K562 (cell line): ENCODE measurements at regions not wholly inside any gene's neighbourhood (a gene's known extent, or its start where the extent isn't known, plus 50 kb on each side); places are given as distances from the start of the nearest gene placed in this dataset.

ENCODE experiments used
- ATAC-seq: fragments of 200-7000 bp; cut with Tn5 transposase; 3 replicates; pipeline ENCODE4 v1.9.1; 2020; ENCODE audit warnings: moderate library complexity
- BruUV-seq: library from RNA; stranded (reverse); fragments of 400-500 nt; replicated peaks from 2 replicates; lab custom pipeline; 2021; lab: Mats Ljungman, UMichigan
- CTCF ChIA-PET: fragments of 300-600 bp; formaldehyde crosslinking; extraction: SDS; loops from one replicate; lab custom pipeline; 2021; ENCODE audit warnings: low intra/inter-chr PET ratio; lab: Yijun Ruan, JAX
- POLR2A ChIA-PET: fragments of 300-600, 350-650 bp; sonication (Branson Sonifier 250); formaldehyde crosslinking; extraction: SDS; loops from one replicate; lab custom pipeline; 2021; ENCODE audit warnings: antibody characterized with exemption, inconsistent platforms; lab: Yijun Ruan, JAX
- DNase-seq, 4 experiments: peaks; one replicate each; pipeline versions ENCODE4 v3.0.0 to v3.0.0-alpha.2; 2011 to 2018; ENCODE audit warnings: low spot score in 3 of 4, mixed read lengths in 3 of 4; ENCODE audit errors: extremely low read depth in 1 of 4
- FAIRE-seq: peaks from 2 replicates; lab custom pipeline; 2011; peaks lifted over from hg19 to GRCh38; lab: Jason Lieb, UNC
- H2AFZ ChIP-seq: 2 replicates; pipeline ENCODE4 v1.6.0; 2011; ENCODE audit warnings: low read depth, low read length, control low read depth, inconsistent platforms
- H3K27ac ChIP-seq: fragments of 200-600 bp; 3 replicates; pipeline ENCODE4 v1.8.0; 2011; ENCODE audit warnings: low read depth, mild to moderate bottlenecking, control low read depth, inconsistent platforms, low read length, moderate library complexity, mixed read lengths; ENCODE audit errors: extremely low read depth
- H3K27me3 ChIP-seq, 2 experiments: fragments of 300-600 bp in 1 of 2; 2 replicates in 1 of 2; 3 replicates in 1 of 2; pipeline versions ENCODE4 v1.6.0 to v1.8.0; 2011; ENCODE audit warnings: inconsistent platforms in 2 of 2, low read length in 2 of 2, mild to moderate bottlenecking in 1 of 2, mixed read lengths in 1 of 2, moderate library complexity in 1 of 2; ENCODE audit not compliant: control insufficient read depth in 2 of 2, insufficient read depth in 2 of 2
- H3K36me3 ChIP-seq: fragments of 300-600 bp; 3 replicates; pipeline ENCODE4 v1.8.0; 2011; ENCODE audit warnings: mild to moderate bottlenecking, low read length, inconsistent platforms; ENCODE audit not compliant: control insufficient read depth, insufficient read depth
- H3K4me1 ChIP-seq, 2 experiments: fragments of 200-600 bp in 1 of 2; replicated peaks in 1 of 2; 2 replicates in 1 of 2; 3 replicates in 1 of 2; pipeline versions ENCODE4 v1.5.1 to v1.8.0; 2011; ENCODE audit warnings: inconsistent platforms in 2 of 2, low read length in 2 of 2, mild to moderate bottlenecking in 1 of 2, mixed read lengths in 1 of 2, moderate library complexity in 1 of 2; ENCODE audit not compliant: control insufficient read depth in 2 of 2, insufficient read depth in 2 of 2
- H3K4me2 ChIP-seq: 2 replicates; pipeline ENCODE4 v1.6.1; 2011; ENCODE audit warnings: low read length, control low read depth, inconsistent platforms, mixed read lengths; ENCODE audit not compliant: insufficient read depth
- H3K4me3 ChIP-seq: fragments of 200-600 bp; sonication (generic), shearing (Covaris generic); 2 replicates; pipeline ENCODE4 v1.5.1; 2016; ENCODE audit warnings: control low read depth, inconsistent platforms
- H3K79me2 ChIP-seq: fragments of 200-600 bp; 3 replicates; pipeline ENCODE4 v1.8.0; 2011; ENCODE audit warnings: low read length, inconsistent platforms; ENCODE audit not compliant: control insufficient read depth, insufficient read depth
- H3K9ac ChIP-seq, 2 experiments: 2 replicates each; pipeline versions ENCODE4 v1.6.0 to v1.6.1; 2011; ENCODE audit warnings: low read depth in 2 of 2, low read length in 2 of 2, control low read depth in 1 of 2, inconsistent platforms in 1 of 2, mild to moderate bottlenecking in 1 of 2, mixed read lengths in 1 of 2; ENCODE audit not compliant: insufficient read depth in 1 of 2
- H3K9me1 ChIP-seq: one replicate; pipeline ENCODE4 v1.6.0; 2011; ENCODE audit warnings: inconsistent platforms, mild to moderate bottlenecking, low read length, moderate library complexity; ENCODE audit not compliant: control insufficient read depth, insufficient read depth
- H3K9me3 ChIP-seq: replicated peaks from 2 replicates; pipeline ENCODE4 v1.5.1; 2011; ENCODE audit warnings: low read depth, low read length, inconsistent platforms; ENCODE audit not compliant: control insufficient read depth, insufficient read depth
- H4K20me1 ChIP-seq: replicated peaks from 2 replicates; pipeline ENCODE4 v1.6.1; 2011; ENCODE audit warnings: low read length, inconsistent platforms, mixed read lengths; ENCODE audit not compliant: control insufficient read depth, insufficient read depth
- BRD9 ChIP-seq: fragments of 450-650 bp; IDR thresholded peaks from 2 replicates; pipeline ENCODE4 v1.6.1; 2018; ENCODE audit warnings: low read depth; ENCODE audit not compliant: partially characterized antibody
- FOXK1 ChIP-seq: sonication (generic); formaldehyde crosslinking; IDR thresholded peaks from 2 replicates; pipeline ENCODE4 v1.8.0; 2022; ENCODE audit warnings: missing genetic modification reagents, mild to moderate bottlenecking, borderline replicate concordance
- NR2C1 ChIP-seq, 2 experiments: fragments of 450-650 bp; IDR thresholded peaks; 2 replicates each; pipeline ENCODE4 v1.6.1; 2017; ENCODE audit warnings: mild to moderate bottlenecking in 2 of 2, antibody characterized with exemption in 1 of 2, inconsistent platforms in 1 of 2, missing compliant biosample characterization in 1 of 2, missing genetic modification characterization in 1 of 2
- RFX7 ChIP-seq: fragments of 250-450 bp; sonication (Bioruptor Pico); IDR thresholded peaks from 2 replicates; pipeline ENCODE4 v1.5.1; 2021; ENCODE audit warnings: mild to moderate bottlenecking
- ZBTB17 ChIP-seq: fragments of 450-650 bp; formaldehyde crosslinking; IDR thresholded peaks from 2 replicates; pipeline ENCODE4 v1.4.0; 2020; ENCODE audit warnings: mild to moderate bottlenecking
- WGBS: fragments of 100-300 bp; shearing (Covaris generic); methylation state at CpG from one replicate; pipeline ENCODE4 v1.1.6; 2016; ENCODE audit warnings: low coverage, mixed read lengths; ENCODE audit not compliant: insufficient coverage; ENCODE audit errors: missing lambda C conversion rate; 5-methylcytosine and 5-hydroxymethylcytosine counted together
- in situ Hi-C: fragments of 300-500 bp; cut with MboI; formaldehyde crosslinking; loops from 4 replicates; pipeline ENCODE4 v1.15.0; 2018; ENCODE audit warnings: inconsistent platforms, mixed read lengths
- intact Hi-C: fragments of 100-400 bp; cut with micrococcal nuclease; formaldehyde crosslinking; loops from 2 replicates; pipeline ENCODE4 v1.14.2; 2022
- TF ChIP-seq, protein P1 (sequence below): fragments of 250-450 bp; sonication (Bioruptor Pico); IDR thresholded peaks from 2 replicates; pipeline ENCODE4 v1.8.0; 2022; ENCODE audit warnings: moderate library complexity, mild to moderate bottlenecking, inconsistent platforms

DNA sequence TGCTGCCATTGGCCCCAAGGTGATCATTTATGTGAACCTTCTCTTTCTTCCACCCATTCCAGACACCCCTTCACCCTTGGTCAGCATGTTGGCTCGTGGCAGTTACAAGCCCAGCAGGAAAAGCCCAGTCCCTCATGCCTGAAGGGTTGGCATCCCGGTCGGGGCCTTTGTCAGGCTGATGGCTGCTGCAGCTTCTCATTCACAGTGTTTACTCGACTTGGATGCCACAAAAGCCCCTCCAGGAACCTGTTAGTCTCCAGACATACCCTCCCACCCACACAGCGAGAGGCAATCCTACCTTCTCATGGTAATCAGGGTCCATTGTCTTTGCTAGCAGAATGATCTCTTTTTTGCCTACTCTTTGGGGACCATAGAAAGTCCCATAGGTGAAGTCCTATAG lies 200.8 kb upstream of the PFKP start (continued):
- no peak for TF ChIP-seq NR2C1 (IDR thresholded peaks at IDR 0.05)
- TF ChIP-seq NR2C1 (tag; IDR thresholded peaks at IDR 0.05) = no peak

DNA sequence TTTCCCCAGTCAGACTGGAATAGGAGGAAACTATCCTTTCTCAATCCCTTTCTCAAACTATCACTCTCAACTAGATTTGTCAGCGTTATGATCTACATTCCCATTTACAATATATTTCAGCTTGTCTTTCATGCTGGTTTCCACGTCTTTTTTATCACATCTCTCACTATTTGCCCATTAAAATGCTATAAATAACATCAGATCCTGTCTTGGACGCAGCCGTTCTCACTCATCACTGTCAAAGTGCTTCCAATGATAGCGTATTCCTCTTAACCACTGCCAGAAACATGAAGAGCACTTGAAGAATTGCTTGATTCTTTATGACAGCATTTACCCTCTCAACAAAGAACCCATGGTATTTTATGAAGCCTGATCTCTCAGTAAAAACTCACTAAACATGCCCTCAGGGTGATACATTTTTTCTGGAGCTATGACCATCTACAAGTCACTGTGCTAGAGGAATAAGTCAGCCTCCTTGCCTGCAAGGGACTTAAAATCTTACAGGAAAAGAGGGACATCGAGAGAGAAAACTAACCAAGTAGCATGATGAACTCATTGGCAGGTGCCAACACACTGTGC lies 205.6 kb upstream of the PFKP start:
- no peak for TF ChIP-seq BRD9
- no peak for TF ChIP-seq FOXK1 (CRISPR knock-in tag)
- TF ChIP-seq, protein P1, sequence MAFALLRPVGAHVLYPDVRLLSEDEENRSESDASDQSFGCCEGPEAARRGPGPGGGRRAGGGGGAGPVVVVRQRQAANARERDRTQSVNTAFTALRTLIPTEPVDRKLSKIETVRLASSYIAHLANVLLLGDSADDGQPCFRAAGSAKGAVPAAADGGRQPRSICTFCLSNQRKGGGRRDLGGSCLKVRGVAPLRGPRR (CRISPR knock-in tag) = no peak
- no peak for TF ChIP-seq RFX7
- TF ChIP-seq ZBTB17 (CRISPR knock-in tag) = no peak
- Histone ChIP-seq H3K79me2 (no peaks in the 10 kb centered on the region), H3K4me2 (no peak overlapping the region), H3K36me3 (no peaks in the 10 kb centered on the region), H3K9me3 (no peaks in the 10 kb centered on the region), H4K20me1 (no peaks in the 10 kb centered on the region), H3K4me1 (no peaks in the 10 kb centered on the region), H3K27me3 (no peaks in the 10 kb centered on the region; a peak in 2 of 5 replicates), H2AFZ (no peak overlapping the region), H3K4me3 (no peak overlapping the region), H3K9ac (no peak overlapping the region), H3K27ac (no peak overlapping the region), H3K9me1 (no peaks in the 10 kb centered on the region)
- FAIRE-seq = no peak
- ChIA-PET CTCF (no interaction called here), POLR2A (no interaction called here)
- ATAC-seq = no peak
- DNase-seq = no peak
- intact Hi-C loops (no loop called here), in situ Hi-C loops (no loop called here)
- no TSS peak for BruUV-seq
- whole genome bisulfite sequencing = 1% methylated on average over 6 of the region's 6 CpGs
